IPS-15b (cell line): ENCODE measurements at regions not wholly inside any gene's neighbourhood (a gene's known extent, or its start where the extent isn't known, plus 50 kb on each side); places are given as distances from the start of the nearest gene placed in this dataset.

Experiments
- H3K27me3 ChIP-seq: one replicate; pipeline ENCODE4 v1.6.1; 2013; ENCODE audit warnings: low read length; ENCODE audit not compliant: control insufficient read depth, insufficient read depth
- H3K36me3 ChIP-seq: one replicate; pipeline ENCODE4 v1.6.1; 2013; ENCODE audit warnings: low read length; ENCODE audit not compliant: control insufficient read depth, insufficient read depth
- H3K4me1 ChIP-seq: one replicate; pipeline ENCODE4 v1.6.1; 2013; ENCODE audit warnings: mild to moderate bottlenecking, low read length; ENCODE audit not compliant: control insufficient read depth, insufficient read depth
- H3K4me3 ChIP-seq: one replicate; pipeline ENCODE4 v1.5.1; 2013; ENCODE audit warnings: low read depth, low read length
- H3K9ac ChIP-seq: one replicate; pipeline ENCODE4 v1.6.1; 2013; ENCODE audit warnings: low read depth, mild to moderate bottlenecking, low read length
- H3K9me3 ChIP-seq: one replicate; pipeline ENCODE4 v1.6.1; 2013; ENCODE audit warnings: mild to moderate bottlenecking, low read length; ENCODE audit not compliant: control insufficient read depth, insufficient read depth

DNA sequence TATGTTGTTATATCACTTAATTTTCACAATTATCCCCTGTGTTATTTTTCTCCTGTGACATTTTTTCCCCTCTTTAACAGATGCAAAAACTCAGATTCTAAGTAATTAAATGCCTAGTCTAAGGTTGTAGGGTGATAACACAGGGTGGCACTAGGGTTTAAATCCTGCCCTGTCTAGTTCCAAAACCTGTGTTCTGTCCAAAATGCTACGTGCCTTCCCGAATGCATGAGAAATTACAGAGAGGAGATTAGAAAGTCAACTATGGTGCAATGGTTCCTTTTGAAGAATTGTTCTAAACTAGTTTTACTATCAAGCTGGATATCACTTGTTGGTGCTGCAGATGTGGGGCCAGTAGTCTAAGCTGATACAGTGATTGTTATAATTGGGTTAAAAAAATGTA, 108.0 kb downstream of the DIPK2A start:
- Histone ChIP-seq H3K4me1 (no peaks in the 10 kb centered on the region), H3K36me3 (no peaks in the 10 kb centered on the region), H3K9ac (no peak overlapping the region), H3K27me3 (no peaks in the 10 kb centered on the region), H3K9me3 (no peaks in the 10 kb centered on the region), H3K4me3 (no peak overlapping the region)

DNA sequence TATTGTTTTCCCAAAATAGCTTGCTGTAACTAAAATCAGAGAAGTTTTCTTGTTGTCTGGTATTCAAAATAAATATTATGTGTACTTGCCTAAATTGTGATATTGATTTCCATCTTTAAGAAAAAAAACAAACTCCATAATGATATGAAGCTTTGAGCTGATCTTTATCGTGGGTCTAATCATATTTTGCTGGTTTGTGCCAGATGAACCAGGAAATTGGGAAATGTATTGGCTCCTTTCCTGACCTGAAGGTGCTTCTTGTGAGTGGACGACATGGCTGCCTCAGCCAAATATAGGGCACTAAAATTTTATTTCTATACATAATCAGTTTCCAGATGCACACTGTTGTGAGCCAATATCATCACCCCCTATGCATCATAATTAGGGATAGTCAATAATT, 113.3 kb downstream of the DIPK2A start:
- H3K4me3 ChIP-seq, result no peak overlapping the region
- H3K36me3 ChIP-seq, result no peaks in the 10 kb centered on the region
- H3K27me3 ChIP-seq, result no peaks in the 10 kb centered on the region
- no peaks in the 10 kb centered on the region for H3K9me3 ChIP-seq
- H3K4me1 ChIP-seq, result no peaks in the 10 kb centered on the region
- no peak overlapping the region for H3K9ac ChIP-seq

DNA sequence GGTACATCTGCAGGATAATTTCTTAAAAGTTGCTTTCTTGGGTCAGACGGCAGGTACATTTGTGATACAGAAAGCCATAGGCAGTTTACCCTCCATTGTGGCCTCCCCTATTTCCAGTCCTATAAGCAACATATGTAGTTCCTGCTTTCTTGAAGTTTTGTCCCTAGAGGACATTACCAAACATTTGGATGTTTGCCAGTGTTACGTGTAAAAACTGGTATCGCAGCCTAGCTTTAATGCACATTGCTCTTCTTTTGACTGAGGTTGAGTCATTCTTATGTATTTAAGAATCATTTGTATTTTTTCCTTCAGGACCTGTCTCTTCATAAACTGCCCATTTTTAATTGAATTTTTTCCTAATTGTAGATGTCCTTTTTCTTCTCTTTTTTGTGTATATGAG, 114.3 kb downstream of the DIPK2A start:
- Histone ChIP-seq H3K4me1 (no peaks in the 10 kb centered on the region), H3K9me3 (no peaks in the 10 kb centered on the region), H3K9ac (no peak overlapping the region)

DNA sequence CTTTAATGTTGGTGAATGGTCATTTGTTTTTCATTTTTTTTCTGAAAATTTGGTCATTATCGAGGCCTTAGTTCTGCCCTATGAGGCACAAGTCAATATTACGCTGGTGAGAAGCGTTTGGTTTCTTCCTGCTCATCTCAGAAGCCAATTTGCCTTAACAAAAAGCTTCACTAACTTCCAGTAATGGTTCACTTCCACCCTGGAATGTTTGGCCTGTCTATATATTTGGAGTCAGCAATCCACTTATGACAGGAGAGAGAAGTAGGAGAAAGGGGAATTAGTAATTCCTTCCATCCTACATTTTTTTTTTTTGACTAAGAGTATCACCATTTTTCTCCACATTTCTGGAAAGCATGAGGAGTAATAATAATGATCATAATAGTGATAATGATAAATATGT, 124.4 kb downstream of the DIPK2A start:
- no peak overlapping the region for H3K9ac ChIP-seq
- no peaks in the 10 kb centered on the region for H3K27me3 ChIP-seq

More for the DNA sequence above, 114.3 kb downstream of the DIPK2A start:
- Histone ChIP-seq H3K36me3 (no peaks in the 10 kb centered on the region), H3K27me3 (no peaks in the 10 kb centered on the region), H3K4me3 (no peak overlapping the region)

DNA sequence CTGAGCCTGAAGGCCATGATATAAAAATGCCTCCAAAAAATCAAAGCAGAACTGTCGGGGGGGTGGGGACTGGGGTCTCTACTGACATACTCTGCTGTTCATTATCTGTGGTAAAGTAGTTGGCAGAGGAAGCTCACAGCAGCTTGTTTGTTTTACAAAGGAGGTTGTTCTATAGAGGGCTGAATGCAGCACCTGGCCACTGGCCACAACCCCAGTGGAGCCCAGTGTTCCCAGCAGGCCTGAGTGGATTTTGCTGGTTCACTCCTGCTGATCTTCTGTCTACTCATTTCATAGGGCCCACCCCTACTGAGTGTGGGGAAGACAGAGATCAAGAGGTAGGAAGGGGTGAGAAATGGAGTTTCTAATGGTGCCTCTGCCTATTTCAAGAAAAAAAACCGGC, 125.5 kb downstream of the DIPK2A start:
- H3K36me3 ChIP-seq, result peaks cover 7% of the 10 kb centered on the region
- peaks cover 6% of the 10 kb centered on the region for H3K4me1 ChIP-seq
- no peak overlapping the region for H3K4me3 ChIP-seq
- H3K27me3 ChIP-seq, result no peaks in the 10 kb centered on the region
- peaks cover 3% of the 10 kb centered on the region for H3K9me3 ChIP-seq
- no peak overlapping the region for H3K9ac ChIP-seq

More for the DNA sequence above, 124.4 kb downstream of the DIPK2A start:
- Histone ChIP-seq H3K4me1 (peaks cover 6% of the 10 kb centered on the region), H3K9me3 (peaks cover 3% of the 10 kb centered on the region), H3K36me3 (peaks cover 7% of the 10 kb centered on the region), H3K4me3 (no peak overlapping the region)

DNA sequence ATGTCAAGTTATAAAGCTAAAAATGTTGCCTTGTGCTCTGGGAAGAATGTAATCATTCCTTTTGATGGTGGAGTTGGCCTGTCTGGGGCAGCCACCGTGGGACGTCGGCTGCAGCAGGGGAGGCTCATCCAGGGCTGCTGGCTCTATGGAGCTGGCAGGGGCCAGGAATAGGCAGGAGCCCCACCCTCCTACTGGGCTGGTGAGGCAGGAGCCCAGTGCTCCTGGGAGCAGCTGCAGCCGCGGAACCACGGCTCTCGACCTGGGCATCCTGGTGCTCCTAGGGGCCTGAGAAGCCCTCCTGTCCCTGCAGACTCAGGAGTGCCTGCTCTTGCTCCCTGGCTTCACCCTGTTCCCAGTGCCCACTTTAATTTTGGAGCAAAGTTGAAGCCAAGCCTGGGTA, 127.1 kb downstream of the DIPK2A start:
- Histone ChIP-seq H3K4me3 (no peak overlapping the region), H3K9me3 (peaks cover 3% of the 10 kb centered on the region), H3K27me3 (no peaks in the 10 kb centered on the region), H3K9ac (no peak overlapping the region), H3K36me3 (peaks cover 7% of the 10 kb centered on the region), H3K4me1 (peaks cover 16% of the 10 kb centered on the region)

DNA sequence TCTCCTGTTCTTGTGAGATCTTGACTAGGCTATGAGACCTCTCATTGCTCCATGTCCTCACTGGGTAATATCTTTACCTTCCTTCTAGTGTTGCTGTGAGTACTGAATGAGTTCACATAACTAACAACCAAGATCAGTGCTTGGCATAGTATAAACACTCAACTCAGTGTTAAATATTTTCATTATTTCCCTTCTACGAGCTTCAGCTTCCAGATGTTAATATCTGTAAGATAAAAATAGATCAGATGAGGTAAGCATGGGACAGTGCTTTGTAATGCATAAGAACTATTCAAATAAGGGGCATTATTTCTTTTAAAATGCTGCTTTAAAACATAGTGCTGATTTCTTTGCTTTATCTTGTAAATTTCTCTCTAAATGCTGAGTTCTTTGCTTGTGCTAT, 130.8 kb downstream of the DIPK2A start:
- no peaks in the 10 kb centered on the region for H3K27me3 ChIP-seq
- no peak overlapping the region for H3K4me3 ChIP-seq
- H3K9ac ChIP-seq, result no peak overlapping the region
- H3K36me3 ChIP-seq, result peaks cover 7% of the 10 kb centered on the region
- H3K9me3 ChIP-seq, result peaks cover 3% of the 10 kb centered on the region
- H3K4me1 ChIP-seq, result peaks cover 12% of the 10 kb centered on the region

DNA sequence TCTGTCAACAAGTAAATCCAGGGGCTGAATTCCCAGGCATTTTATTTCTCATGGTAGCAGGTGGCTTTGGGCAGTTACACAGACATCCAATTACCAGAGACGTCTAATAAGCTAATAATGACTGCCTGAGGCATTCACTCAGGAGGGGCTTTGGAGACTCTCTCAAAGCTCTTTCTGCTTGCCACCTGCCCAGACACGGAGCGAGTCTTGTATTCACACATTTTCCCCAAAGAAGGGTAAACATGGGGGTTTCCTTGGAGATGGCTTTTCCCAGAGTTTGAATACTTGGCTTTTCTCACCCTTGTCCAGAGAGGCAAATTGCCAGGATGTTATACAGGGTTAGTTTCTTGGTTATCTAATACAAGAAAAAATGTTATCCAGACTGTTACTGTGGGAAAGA, 132.6 kb downstream of the DIPK2A start:
- Histone ChIP-seq H3K36me3 (peaks cover 3% of the 10 kb centered on the region), H3K4me3 (no peak overlapping the region), H3K9ac (no peak overlapping the region), H3K4me1 (peaks cover 10% of the 10 kb centered on the region), H3K9me3 (peaks cover 3% of the 10 kb centered on the region), H3K27me3 (no peaks in the 10 kb centered on the region)

DNA sequence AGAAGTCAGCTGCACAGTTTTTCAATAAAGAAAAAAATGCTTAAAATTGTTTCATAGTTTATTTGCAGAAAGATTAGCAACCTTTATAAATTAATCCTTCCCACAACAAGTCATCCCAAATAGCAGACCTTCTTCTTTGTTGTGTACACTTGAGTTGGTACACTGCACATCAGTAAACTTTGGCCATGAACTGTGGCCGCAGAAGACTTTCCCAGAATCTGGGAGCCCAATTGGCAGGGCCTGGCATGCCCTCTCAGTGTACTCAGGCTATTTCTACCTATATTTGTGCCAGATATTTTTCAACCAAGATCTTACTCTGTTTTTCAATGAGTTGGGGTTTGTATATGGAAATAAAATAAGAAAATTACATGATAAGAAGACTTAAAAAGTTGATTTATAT, 133.1 kb downstream of the DIPK2A start:
- H3K9me3 ChIP-seq, result peaks cover 3% of the 10 kb centered on the region
- no peaks in the 10 kb centered on the region for H3K27me3 ChIP-seq
- peaks cover 3% of the 10 kb centered on the region for H3K36me3 ChIP-seq
- peaks cover 10% of the 10 kb centered on the region for H3K4me1 ChIP-seq
- no peak overlapping the region for H3K4me3 ChIP-seq
- no peak overlapping the region for H3K9ac ChIP-seq

DNA sequence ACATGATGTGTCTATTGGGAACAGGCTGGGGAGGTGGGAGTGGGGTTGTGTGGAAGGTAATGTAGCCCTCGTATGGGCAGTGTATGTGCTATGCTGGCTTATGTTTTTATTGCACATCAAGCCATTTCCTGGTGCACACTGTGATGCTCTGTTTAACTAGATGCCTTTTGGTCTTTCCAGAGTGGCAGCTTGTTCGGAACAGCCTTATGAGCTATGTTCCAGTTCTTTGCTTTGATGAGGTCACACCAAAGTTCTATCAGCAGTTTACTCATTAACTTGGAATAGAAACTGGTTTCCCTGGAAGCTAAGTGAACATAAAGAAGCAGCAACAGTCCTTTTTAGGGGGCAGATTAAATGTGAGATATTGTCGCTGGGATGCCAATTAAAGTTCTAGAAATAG, 133.9 kb downstream of the DIPK2A start:
- Histone ChIP-seq H3K36me3 (no peaks in the 10 kb centered on the region), H3K27me3 (no peaks in the 10 kb centered on the region), H3K4me1 (peaks cover 10% of the 10 kb centered on the region), H3K9ac (no peak overlapping the region), H3K9me3 (no peaks in the 10 kb centered on the region), H3K4me3 (no peak overlapping the region)

DNA sequence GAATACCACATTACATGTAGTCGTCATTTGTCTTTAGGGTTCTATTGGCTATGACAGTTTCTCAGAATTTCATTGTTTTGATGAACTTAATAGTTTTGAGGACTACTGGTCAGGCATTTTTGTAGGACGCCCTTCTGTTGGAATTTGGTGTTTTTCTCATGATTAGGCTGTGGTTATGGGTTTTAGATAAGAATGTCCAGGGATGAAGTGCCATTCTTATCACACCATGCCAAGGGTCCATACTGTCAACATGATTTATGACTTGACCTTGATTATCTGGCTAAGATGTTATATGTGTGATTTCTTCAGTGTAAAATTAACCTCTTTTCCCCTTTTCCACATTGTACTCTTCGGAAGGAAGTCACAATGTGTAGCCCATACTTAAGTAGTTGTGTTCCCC, 135.3 kb downstream of the DIPK2A start:
- Histone ChIP-seq H3K27me3 (no peaks in the 10 kb centered on the region), H3K4me3 (no peak overlapping the region), H3K36me3 (no peaks in the 10 kb centered on the region), H3K4me1 (peaks cover 10% of the 10 kb centered on the region), H3K9ac (no peak overlapping the region), H3K9me3 (no peaks in the 10 kb centered on the region)

DNA sequence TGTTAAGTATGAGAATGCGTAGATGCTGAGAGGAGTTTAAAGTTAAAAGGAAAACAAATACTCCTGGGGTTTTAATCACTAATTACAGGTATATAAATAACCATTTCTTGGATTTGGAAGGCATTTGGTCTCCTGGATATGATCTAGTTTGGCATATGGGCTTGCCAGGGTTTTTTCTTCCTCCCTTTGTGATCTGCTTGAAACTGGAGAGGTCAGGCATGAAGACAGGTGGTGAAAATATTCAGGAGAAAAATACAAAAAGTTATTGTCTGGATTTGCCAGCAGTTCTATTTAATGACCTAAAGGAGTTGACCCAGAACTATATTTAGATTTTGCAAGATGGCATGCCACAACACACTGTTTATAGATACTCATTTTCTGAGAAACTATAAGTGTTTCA, 136.3 kb downstream of the DIPK2A start:
- Histone ChIP-seq H3K4me1 (peaks cover 7% of the 10 kb centered on the region), H3K9me3 (no peaks in the 10 kb centered on the region), H3K9ac (no peak overlapping the region), H3K27me3 (no peaks in the 10 kb centered on the region), H3K4me3 (no peak overlapping the region), H3K36me3 (no peaks in the 10 kb centered on the region)

DNA sequence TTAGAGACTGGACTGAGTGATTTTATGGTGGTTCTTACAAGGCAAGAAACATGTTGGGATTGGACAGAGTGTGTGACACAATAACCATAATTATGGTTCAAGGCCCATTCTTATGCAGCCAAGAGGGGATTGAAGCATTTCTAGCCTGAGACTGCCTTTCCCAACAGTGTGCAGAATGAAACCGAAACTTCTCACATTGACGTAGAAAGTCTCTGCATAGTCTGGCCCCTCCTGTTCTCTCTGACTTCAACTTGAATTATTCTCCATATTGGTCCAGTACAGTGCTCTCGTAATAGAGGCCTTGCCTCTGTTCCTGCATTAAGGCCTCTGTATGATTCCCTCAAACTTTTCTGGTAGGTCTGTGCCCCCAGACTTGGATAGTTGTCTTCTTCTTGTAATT, 138.3 kb downstream of the DIPK2A start:
- Histone ChIP-seq H3K27me3 (no peaks in the 10 kb centered on the region), H3K36me3 (no peaks in the 10 kb centered on the region), H3K4me1 (peaks cover 3% of the 10 kb centered on the region), H3K9me3 (no peaks in the 10 kb centered on the region), H3K9ac (no peak overlapping the region), H3K4me3 (no peak overlapping the region)
